Stimulated activated memory B cell treated with anti-CD40 and anti-IgM and Interleukin-4, amounts not matched to agents 10 μg/mL and 1 μg/mL and 100 μg/mL, for 72 hours (primary cell): ENCODE measurements at regions not wholly inside any gene's neighbourhood (a gene's known extent, or its start where the extent isn't known, plus 50 kb on each side); places are given as distances from the start of the nearest gene placed in this dataset.

Source experiments
- ATAC-seq: fragments of 150-1000 bp; cut with Tn5 transposase; 2 replicates; pipeline ENCODE4 v1.10.0; 2021
- H3K27ac Mint-ChIP-seq: one replicate; pipeline ENCODE4 v1.8.0; 2022; ENCODE audit warnings: mild to moderate bottlenecking, mixed read lengths
- H3K27me3 Mint-ChIP-seq: one replicate; pipeline ENCODE4 v1.8.0; 2022; ENCODE audit warnings: mixed read lengths
- H3K36me3 Mint-ChIP-seq: one replicate; pipeline ENCODE4 v1.8.0; 2022; ENCODE audit warnings: mixed read lengths
- H3K4me1 Mint-ChIP-seq: one replicate; pipeline ENCODE4 v1.8.0; 2022; ENCODE audit warnings: mixed read lengths
- H3K4me3 Mint-ChIP-seq: one replicate; pipeline ENCODE4 v1.8.0; 2022; ENCODE audit warnings: mild to moderate bottlenecking, moderate library complexity, mixed read lengths
- H3K9me3 Mint-ChIP-seq: one replicate; pipeline ENCODE4 v1.8.0; 2022; ENCODE audit warnings: mixed read lengths

DNA sequence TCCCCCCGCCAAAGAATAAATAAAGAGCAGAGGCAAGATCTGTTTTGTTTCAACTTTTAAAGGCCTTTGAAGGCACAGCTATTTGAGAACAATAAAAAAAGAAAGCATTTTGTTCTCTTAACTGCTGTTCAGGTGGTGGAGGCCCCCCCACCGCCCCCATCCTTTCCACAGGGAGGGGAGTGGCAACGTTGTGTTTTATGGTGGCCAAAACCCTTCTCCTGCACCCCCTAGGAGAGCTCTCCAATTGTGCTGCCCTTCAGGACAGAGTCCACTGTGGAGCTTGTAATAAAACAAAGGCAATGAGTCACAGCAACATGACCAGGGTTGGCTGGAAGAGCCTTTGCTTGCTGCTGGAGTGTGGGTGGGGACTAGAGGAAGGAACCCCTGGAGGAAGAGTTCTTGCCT lies 987.9 kb downstream of the KCNMA1 start:
- Mint-ChIP-seq H3K4me3 (no peak overlapping the region), H3K9me3 (no peaks in the 10 kb centered on the region)

DNA sequence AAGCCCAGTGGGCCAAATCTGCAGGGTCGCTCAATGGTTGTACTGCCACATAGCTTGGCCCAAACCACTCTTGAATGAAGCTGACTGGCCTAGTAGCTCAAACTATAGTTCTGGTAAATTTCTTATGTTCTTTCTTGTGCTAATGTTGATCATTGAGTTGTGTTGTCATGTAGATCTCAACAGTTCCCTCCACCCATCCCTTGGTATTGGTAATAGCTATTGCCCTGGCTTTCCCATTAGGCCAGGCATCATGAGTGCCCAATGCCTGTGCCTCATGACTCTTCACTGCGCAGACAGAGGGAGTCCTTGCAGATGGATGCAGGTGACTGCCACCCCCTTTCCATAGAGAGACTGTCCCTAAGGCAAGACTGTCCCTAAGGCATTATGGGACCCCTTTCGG lies 988.4 kb downstream of the KCNMA1 start:
- no peak for ATAC-seq
- Mint-ChIP-seq H3K36me3 (no peaks in the 10 kb centered on the region), H3K4me3 (no peak overlapping the region), H3K27me3 (no peaks in the 10 kb centered on the region), H3K9me3 (no peaks in the 10 kb centered on the region), H3K27ac (no peak overlapping the region), H3K4me1 (no peaks in the 10 kb centered on the region)

More for the DNA sequence above, 987.9 kb downstream of the KCNMA1 start:
- no peaks in the 10 kb centered on the region for H3K4me1 Mint-ChIP-seq
- no peak for ATAC-seq
- H3K36me3 Mint-ChIP-seq, result no peaks in the 10 kb centered on the region
- no peak overlapping the region for H3K27ac Mint-ChIP-seq
- H3K27me3 Mint-ChIP-seq, result no peaks in the 10 kb centered on the region

DNA sequence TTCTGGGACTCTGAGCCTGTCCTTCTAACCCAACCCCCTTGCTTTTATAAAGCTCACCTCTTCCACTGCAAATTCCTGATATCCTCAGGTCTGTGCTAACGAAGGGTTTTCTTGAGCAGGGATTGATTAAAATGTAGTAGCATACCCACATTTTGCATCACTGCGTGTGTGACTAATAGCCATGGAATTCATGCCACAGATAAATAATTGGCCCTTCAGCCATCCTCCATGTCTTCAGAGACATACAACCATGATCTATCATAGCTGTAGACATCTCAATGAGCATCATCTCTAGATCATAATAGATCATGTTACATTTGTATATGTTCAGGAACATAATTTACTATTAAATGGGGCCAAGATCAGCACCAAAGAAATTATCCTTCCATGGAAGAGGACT lies 990.3 kb downstream of the KCNMA1 start:
- ATAC-seq, result no peak
- Mint-ChIP-seq H3K27ac (no peak overlapping the region), H3K27me3 (no peaks in the 10 kb centered on the region), H3K4me3 (no peak overlapping the region), H3K9me3 (no peaks in the 10 kb centered on the region), H3K4me1 (no peaks in the 10 kb centered on the region), H3K36me3 (no peaks in the 10 kb centered on the region)

DNA sequence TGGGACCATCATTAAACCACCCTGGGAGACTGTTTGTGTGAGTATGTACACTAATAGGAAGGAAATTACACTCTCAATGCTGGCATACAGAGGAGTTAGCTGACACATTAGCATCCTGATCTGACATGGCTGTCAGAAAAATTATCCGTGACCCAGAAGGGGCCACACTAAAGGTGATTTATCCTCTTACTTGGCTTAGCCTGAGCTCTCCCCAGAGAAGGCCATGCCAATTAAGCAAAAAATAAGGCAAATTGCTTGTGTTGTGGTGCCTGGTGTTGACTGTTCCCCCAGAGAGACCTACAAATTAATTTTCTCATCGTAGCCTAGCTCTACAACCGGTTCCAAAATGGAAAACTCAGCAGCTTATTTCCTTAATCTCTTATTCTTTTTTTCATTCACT lies 992.3 kb downstream of the KCNMA1 start:
- H3K9me3 Mint-ChIP-seq, result no peaks in the 10 kb centered on the region
- no peaks in the 10 kb centered on the region for H3K27me3 Mint-ChIP-seq
- no peak overlapping the region for H3K4me3 Mint-ChIP-seq
- H3K27ac Mint-ChIP-seq, result no peak overlapping the region
- no peak for ATAC-seq
- no peaks in the 10 kb centered on the region for H3K4me1 Mint-ChIP-seq
- no peaks in the 10 kb centered on the region for H3K36me3 Mint-ChIP-seq

DNA sequence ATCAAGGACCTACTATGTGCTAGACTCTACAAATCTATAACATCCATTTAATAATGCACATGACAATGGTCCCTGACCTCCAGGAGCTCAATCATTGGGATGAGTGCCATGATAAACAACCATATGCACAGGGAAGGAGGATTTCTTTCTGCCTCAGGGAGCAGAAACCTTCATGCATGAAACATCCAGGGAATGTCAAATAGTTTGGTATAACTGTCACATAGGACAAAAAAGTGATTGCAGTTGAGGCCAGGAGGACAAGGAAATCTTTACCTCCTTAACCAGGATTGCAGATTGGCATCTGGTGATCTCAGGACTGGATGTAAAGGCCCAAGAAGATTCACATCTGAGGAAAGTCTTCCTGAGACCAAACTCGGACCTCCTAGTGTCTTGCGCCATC lies 993.1 kb downstream of the KCNMA1 start:
- Mint-ChIP-seq H3K4me3 (no peak overlapping the region), H3K27ac (no peak overlapping the region), H3K4me1 (no peaks in the 10 kb centered on the region), H3K27me3 (no peaks in the 10 kb centered on the region), H3K36me3 (no peaks in the 10 kb centered on the region), H3K9me3 (peaks cover under 1% of the 10 kb centered on the region)
- no peak for ATAC-seq

DNA sequence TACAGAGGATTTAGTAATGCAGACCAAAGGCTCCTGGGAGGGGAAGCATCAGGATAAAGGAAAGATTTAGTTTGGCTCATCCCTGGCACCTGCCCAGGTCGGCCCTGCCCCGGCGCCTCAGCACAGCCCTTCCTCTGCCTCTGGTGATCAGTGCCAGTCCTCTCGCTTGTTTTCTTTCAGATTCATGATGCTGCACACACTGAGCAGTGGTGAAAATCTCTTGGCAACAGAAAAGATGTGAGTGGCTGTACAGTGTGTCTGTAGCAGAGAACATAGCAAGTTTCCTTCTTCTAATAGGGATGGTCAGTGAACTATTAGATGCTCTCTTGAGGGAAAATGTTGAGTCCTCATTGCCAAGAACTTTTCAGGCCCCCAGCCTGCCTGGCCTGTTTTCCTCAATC lies 994.1 kb downstream of the KCNMA1 start:
- no peaks in the 10 kb centered on the region for H3K4me1 Mint-ChIP-seq
- H3K9me3 Mint-ChIP-seq, result peaks cover 3% of the 10 kb centered on the region
- ATAC-seq, result no peak
- no peak overlapping the region for H3K27ac Mint-ChIP-seq
- no peaks in the 10 kb centered on the region for H3K36me3 Mint-ChIP-seq
- H3K27me3 Mint-ChIP-seq, result no peaks in the 10 kb centered on the region
- no peak overlapping the region for H3K4me3 Mint-ChIP-seq

DNA sequence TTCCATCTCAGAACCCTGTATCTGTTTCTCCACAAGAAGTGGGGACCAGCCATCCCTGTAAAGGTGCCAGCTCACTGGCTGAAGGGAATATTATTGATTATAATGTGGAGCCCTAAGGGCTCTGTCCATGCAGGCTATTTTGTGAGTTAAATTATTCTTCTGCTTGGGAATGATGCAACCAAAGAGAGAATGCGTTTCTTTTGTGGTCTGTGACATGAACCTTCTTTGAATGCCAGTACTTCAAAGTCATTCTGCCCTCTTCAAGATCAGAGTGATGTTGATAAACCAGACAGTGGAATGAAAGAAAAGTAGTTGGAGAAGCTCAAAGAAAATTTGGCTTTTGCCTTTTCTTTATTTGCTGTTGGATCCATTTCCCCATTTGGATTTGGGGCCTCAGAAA lies 995.2 kb downstream of the KCNMA1 start:
- Mint-ChIP-seq H3K9me3 (peaks cover 3% of the 10 kb centered on the region), H3K4me1 (no peaks in the 10 kb centered on the region), H3K36me3 (no peaks in the 10 kb centered on the region), H3K4me3 (no peak overlapping the region), H3K27me3 (no peaks in the 10 kb centered on the region), H3K27ac (no peak overlapping the region)
- no peak for ATAC-seq

DNA sequence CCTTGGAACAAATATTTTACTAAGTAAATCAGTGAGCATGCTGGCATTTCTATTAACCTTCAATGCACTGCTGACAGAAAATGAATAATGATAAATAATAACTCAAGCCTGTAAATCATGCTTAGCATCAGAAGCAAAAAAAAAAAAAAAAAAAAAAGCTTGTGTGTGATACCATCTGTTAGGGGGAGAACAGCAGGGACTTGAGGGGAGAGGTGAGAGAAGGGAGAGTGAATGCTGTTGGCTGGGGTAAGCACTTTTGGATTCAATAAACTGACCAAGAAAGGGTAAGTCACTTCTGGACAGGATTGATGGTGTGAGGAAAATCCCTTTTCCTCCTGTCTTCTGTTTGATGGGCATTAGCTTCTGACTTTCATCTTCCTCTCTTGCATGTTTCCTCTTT lies 996.4 kb downstream of the KCNMA1 start:
- Mint-ChIP-seq H3K36me3 (no peaks in the 10 kb centered on the region), H3K4me1 (no peaks in the 10 kb centered on the region), H3K9me3 (peaks cover 3% of the 10 kb centered on the region), H3K27ac (no peak overlapping the region), H3K27me3 (no peaks in the 10 kb centered on the region), H3K4me3 (no peak overlapping the region)
- no peak for ATAC-seq

DNA sequence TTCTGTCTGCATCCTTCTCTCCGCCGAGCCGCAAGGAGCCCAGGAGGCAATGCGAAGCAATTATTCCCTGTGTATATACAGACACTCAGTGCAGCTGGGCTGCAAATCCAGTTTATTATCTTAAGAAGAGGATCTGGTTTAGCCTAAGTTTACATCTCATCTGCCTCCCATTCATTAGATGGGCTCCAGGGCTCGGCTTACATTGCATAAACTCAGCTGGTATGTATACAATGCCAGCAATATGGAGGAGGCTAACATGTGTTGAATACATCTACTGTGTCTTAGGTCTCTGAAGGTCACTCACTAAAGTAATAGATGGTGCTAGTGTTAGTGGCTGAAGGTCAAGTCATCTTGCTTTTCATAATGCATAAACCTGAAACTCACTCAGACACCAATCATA lies 996.8 kb downstream of the KCNMA1 start:
- no peaks in the 10 kb centered on the region for H3K27me3 Mint-ChIP-seq
- no peaks in the 10 kb centered on the region for H3K36me3 Mint-ChIP-seq
- H3K4me1 Mint-ChIP-seq, result no peaks in the 10 kb centered on the region
- peaks cover 3% of the 10 kb centered on the region for H3K9me3 Mint-ChIP-seq
- no peak overlapping the region for H3K27ac Mint-ChIP-seq
- ATAC-seq, result no peak
- no peak overlapping the region for H3K4me3 Mint-ChIP-seq

DNA sequence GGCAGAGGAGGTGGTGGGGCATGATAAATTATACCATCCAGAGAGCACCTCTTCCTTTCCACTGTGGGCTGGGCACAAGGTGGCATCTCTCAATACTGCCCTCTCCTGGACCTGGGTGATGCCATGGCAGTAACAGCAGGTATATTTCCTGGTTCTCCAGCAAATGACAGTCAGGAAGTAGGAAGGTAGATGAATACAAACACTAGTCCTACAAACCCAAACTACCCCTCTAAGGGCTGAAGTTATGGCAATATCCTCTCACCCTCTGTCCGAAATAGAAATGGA lies 1004.9 kb downstream of the KCNMA1 start:
- H3K4me3 Mint-ChIP-seq, result no peak overlapping the region
- no peaks in the 10 kb centered on the region for H3K4me1 Mint-ChIP-seq
- no peaks in the 10 kb centered on the region for H3K9me3 Mint-ChIP-seq
- no peak for ATAC-seq
- H3K27me3 Mint-ChIP-seq, result no peaks in the 10 kb centered on the region
- H3K27ac Mint-ChIP-seq, result no peak overlapping the region
- no peaks in the 10 kb centered on the region for H3K36me3 Mint-ChIP-seq

DNA sequence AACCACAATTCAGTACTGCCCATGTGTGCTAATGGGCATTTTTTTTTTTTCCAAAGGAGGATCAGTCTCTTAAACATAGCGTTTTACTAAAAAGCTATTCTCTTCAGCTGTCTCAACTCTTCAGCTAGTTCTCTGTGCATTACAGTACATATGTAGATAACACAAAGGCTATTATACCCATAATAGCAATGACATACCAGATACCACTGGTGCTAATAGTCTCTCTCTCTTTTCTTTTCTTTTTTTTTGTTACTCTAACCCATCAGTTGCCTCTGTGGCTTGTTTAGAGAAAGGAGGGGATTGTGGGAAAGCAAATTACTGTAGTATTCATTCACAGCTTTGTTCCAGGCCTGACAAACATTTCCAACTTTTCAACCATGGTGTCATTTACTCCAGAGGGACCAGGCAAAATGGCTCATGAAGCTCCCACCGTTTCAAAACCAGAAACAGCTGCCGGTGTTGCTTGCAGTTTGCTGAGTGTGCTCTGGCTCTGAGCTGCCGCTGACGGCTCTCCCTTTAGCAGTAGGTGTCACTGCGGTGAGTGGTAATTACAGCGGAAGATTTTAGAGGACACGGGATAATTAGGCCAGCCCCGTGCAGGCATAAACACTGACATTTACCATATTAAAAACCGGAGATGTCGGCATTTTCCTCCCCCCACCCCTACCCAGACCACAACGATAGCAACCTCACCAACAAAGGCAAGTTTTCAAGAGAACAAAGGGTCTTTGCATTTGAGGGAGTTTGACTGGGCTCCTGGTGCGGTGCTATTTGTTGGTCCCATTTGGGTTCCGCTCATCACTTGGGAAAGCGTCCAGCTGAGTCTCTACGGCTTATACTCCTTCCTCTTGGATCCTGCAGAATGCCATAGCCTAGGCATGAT lies 1005.5 kb downstream of the KCNMA1 start:
- no peak for ATAC-seq
- H3K27me3 Mint-ChIP-seq, result no peaks in the 10 kb centered on the region

DNA sequence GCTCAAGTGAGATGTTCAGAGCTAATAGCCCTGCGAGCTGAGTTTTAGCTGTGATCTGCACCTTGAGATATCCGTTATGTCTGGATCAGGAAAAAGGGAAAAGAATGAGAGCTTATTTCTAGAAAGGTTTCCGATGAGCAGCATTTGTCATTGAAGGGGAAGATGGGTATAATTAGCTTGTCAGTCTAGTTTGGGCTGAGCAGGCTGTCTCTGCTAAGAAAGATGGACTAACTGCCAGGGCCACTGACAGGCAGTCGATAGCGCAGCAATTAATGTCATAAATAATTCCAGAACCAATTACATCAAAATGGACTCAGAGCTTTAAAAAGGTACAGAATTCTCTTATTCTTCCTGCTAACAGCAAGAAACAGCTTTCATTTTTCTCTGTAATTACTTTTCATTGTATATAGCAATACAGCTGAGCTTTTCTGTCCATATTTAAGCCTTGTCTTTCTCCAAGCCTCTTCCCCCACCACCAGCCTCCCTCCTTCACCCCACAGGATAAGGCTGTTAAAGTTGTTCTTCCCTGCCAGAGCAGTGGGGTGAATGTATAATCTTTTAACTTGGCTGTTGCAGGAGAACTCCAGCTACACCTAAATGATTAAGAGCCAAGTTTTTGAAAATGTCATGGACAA lies 1006.5 kb downstream of the KCNMA1 start:
- H3K27me3 Mint-ChIP-seq, result no peaks in the 10 kb centered on the region
- H3K4me3 Mint-ChIP-seq, result no peak overlapping the region
- no peaks in the 10 kb centered on the region for H3K9me3 Mint-ChIP-seq
- no peak for ATAC-seq
- no peaks in the 10 kb centered on the region for H3K4me1 Mint-ChIP-seq
- H3K36me3 Mint-ChIP-seq, result no peaks in the 10 kb centered on the region
- H3K27ac Mint-ChIP-seq, result no peak overlapping the region

More for the DNA sequence above, 1005.5 kb downstream of the KCNMA1 start:
- no peaks in the 10 kb centered on the region for H3K9me3 Mint-ChIP-seq
- no peaks in the 10 kb centered on the region for H3K4me1 Mint-ChIP-seq
- H3K36me3 Mint-ChIP-seq, result no peaks in the 10 kb centered on the region
- H3K27ac Mint-ChIP-seq, result no peak overlapping the region
- no peak overlapping the region for H3K4me3 Mint-ChIP-seq

DNA sequence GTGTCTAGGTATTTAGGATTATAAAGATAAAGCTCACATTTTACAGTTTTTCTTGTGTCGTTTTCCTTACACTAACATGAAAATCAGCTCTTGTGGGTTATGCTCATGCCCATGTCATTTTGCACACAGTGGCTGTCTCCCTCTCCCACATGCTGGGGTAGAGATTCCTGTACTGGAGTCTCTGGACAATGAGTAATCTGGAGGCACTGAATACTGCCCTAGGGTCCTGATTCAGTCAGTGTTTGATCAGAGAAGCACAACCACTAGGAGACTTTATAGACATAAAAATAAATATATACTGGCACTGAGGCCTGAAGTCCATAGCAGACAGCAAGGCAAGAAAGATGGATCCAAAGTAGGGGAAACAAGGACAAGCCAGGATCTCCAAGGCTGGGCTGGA lies 1008.8 kb downstream of the KCNMA1 start:
- no peaks in the 10 kb centered on the region for H3K36me3 Mint-ChIP-seq
- no peaks in the 10 kb centered on the region for H3K4me1 Mint-ChIP-seq
- H3K27ac Mint-ChIP-seq, result no peak overlapping the region
- H3K27me3 Mint-ChIP-seq, result no peaks in the 10 kb centered on the region
- H3K9me3 Mint-ChIP-seq, result peaks cover 3% of the 10 kb centered on the region
- no peak for ATAC-seq
- H3K4me3 Mint-ChIP-seq, result no peak overlapping the region

DNA sequence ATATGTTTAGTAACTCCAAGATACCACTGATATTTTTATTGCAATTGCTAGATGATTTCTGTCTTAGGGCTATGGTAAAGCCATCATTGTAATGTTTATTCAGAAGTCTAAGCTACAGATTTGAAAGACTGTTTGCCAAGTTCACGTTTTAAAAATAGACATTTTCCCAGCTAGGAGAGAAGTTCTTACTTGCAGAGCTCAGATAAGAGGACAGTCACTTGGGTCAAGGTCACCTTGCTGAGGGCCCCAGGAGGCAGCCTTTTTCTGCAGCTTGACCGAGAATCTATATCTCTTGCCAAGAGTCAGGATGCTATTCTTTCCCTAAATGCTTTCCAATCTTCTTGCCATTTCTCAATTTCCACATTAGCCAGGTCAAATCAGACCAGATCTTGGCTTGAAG lies 1011.2 kb downstream of the KCNMA1 start:
- H3K4me3 Mint-ChIP-seq, result no peak overlapping the region
- no peaks in the 10 kb centered on the region for H3K27me3 Mint-ChIP-seq
- H3K4me1 Mint-ChIP-seq, result no peaks in the 10 kb centered on the region
- no peak overlapping the region for H3K27ac Mint-ChIP-seq
- no peak for ATAC-seq
- H3K9me3 Mint-ChIP-seq, result peaks cover 3% of the 10 kb centered on the region
- no peaks in the 10 kb centered on the region for H3K36me3 Mint-ChIP-seq

DNA sequence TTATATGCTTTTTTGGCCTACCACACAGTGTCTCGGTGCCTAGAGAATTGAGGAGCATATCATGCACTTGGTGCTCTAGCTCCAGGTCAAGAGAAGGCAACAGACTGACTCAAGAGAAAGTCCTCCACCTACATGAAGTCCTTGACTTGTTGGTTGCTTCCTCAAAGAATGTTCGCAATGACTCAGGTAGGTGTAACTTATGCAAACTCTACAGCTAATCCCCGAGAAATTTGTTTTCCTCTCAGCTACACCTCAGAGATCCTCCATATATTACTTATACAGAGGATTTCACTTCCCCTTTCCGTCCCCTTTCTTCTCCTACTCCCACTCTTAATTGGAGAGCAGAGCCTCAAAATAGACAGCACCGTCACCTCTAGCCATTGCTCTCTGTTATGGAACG lies 1013.1 kb downstream of the KCNMA1 start:
- no peaks in the 10 kb centered on the region for H3K4me1 Mint-ChIP-seq
- peak; percentile 81 for ATAC-seq
- no peaks in the 10 kb centered on the region for H3K36me3 Mint-ChIP-seq
- no peak overlapping the region for H3K4me3 Mint-ChIP-seq
- peaks cover 10% of the 10 kb centered on the region for H3K9me3 Mint-ChIP-seq
- H3K27me3 Mint-ChIP-seq, result no peaks in the 10 kb centered on the region
- no peak overlapping the region for H3K27ac Mint-ChIP-seq

DNA sequence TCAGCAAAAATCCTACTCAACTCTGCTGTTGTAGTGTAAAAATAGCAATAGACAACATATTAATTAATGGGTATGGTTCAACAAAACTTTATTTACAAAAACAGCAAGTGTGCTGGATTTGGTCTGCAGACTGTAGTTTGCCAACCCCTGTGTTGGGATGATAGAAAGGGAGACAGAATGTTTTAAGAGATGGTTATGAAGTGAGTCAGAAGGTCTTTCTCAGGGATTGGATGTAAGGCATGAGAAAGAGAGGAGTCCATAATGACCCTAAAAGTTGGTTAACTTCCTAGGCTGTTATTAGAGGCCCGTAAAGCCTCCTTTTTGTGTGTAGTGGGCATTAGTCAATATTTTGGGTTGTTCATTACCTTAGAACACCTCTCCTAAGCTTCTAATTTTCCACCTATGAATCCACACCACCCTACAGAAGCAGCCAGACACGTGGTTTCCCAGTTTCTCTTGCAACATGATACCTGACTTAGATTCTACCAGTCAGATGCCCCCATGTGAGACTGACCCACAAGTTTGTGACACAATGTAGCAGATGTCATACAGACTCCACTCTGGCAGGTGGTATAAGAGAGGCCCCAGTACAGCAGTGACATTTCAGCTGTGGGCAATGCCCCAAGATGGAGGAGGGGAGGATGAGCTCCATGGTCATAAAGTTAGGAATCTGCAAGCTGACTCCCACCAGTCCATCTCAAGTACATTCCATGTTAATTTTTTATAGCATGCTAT lies 1015.6 kb downstream of the KCNMA1 start:
- ATAC-seq, result no peak
- Mint-ChIP-seq H3K27ac (no peak overlapping the region), H3K27me3 (no peaks in the 10 kb centered on the region), H3K9me3 (peaks cover 13% of the 10 kb centered on the region), H3K4me1 (no peaks in the 10 kb centered on the region), H3K36me3 (no peaks in the 10 kb centered on the region), H3K4me3 (no peak overlapping the region)
